Esophagus muscularis mucosa (tissue), 4 donors: ENCODE measurements at regions not wholly inside any gene's neighbourhood (a gene's known extent, or its start where the extent isn't known, plus 50 kb on each side); places are given as distances from the start of the nearest gene placed in this dataset.

Experiments
- EP300 ChIP-seq: sonication (generic); formaldehyde crosslinking; IDR thresholded peaks from one replicate; pipeline ENCODE4 v1.6.1; 2017; ENCODE audit warnings: antibody characterized with exemption
- POLR2A ChIP-seq: fragments of 450-650 bp; IDR thresholded peaks from one replicate; pipeline ENCODE4 v1.6.1; 2017; ENCODE audit warnings: antibody characterized with exemption, moderate library complexity, mild to moderate bottlenecking, low read depth
- POLR2AphosphoS5 ChIP-seq, 2 donors: sonication (generic); formaldehyde crosslinking; IDR thresholded peaks; one replicate each; pipeline ENCODE4 v1.6.1; 2017; ENCODE audit warnings: antibody characterized with exemption in 2 of 2
- TF ChIP-seq, protein P1 (sequence below), 3 experiments: fragments of 200-600 bp in 2 of 3; fragments of 450-650 bp in 1 of 3; sonication (generic) in 2 of 3; IDR thresholded peaks; one replicate each; pipeline ENCODE4 v1.5.1; 2017 to 2019; ENCODE audit warnings: antibody characterized with exemption in 3 of 3, mild to moderate bottlenecking in 2 of 3, moderate library complexity in 1 of 3

DNA sequence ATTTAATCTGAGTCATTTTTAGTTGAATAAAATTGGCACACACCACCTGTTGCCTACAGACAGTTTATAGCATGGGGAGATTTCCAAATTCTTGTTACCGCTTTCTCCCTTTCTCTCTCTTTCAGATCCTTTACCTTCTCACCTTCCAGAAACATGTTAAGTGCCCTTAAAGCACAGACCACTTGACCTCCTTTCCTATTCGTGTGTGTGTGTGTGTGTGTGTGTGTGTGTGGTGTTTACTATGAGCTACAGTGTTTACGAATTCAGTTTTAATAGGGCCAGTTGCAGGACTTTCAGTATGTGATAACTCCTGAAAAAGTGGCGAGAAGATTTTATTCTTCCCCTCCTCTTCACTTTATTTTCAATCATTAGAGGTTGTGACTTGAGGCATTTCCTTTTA lies 258.1 kb downstream of the BMP2 start:
- TF ChIP-seq, protein P1, sequence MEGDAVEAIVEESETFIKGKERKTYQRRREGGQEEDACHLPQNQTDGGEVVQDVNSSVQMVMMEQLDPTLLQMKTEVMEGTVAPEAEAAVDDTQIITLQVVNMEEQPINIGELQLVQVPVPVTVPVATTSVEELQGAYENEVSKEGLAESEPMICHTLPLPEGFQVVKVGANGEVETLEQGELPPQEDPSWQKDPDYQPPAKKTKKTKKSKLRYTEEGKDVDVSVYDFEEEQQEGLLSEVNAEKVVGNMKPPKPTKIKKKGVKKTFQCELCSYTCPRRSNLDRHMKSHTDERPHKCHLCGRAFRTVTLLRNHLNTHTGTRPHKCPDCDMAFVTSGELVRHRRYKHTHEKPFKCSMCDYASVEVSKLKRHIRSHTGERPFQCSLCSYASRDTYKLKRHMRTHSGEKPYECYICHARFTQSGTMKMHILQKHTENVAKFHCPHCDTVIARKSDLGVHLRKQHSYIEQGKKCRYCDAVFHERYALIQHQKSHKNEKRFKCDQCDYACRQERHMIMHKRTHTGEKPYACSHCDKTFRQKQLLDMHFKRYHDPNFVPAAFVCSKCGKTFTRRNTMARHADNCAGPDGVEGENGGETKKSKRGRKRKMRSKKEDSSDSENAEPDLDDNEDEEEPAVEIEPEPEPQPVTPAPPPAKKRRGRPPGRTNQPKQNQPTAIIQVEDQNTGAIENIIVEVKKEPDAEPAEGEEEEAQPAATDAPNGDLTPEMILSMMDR (IDR thresholded peaks at IDR 0.05) = no peak
- TF ChIP-seq POLR2A (no peak), POLR2AphosphoS5 (IDR thresholded peaks at IDR 0.05) (no peak), EP300 (no peak)
